ENCODE measurements at regions not wholly inside any gene's neighbourhood (a gene's known extent, or its start where the extent isn't known, plus 50 kb on each side); places are given as distances from the start of the nearest gene placed in this dataset.

GRCh38 chr6:22668717-22669116, 99.4 kb downstream of the HDGFL1 start:
- ATAC-seq = no peak
- no peak for DNase-seq

- no peak for ATAC-seq
- DNase-seq = no peak
Measured at GRCh38 chr6:22670605-22671004, 101.2 kb downstream of the HDGFL1 start.

GRCh38 chr6:22673474-22673873, 104.1 kb downstream of the HDGFL1 start:
- DNase-seq = no peak
- ATAC-seq = no peak

- ATAC-seq (no peak), DNase-seq (no peak)
Measured at GRCh38 chr6:22680950-22681349, 111.6 kb downstream of the HDGFL1 start.

GRCh38 chr6:22681761-22682160, 112.4 kb downstream of the HDGFL1 start:
- DNase-seq (no peak), ATAC-seq (no peak)

GRCh38 chr6:22682979-22683378, 113.6 kb downstream of the HDGFL1 start:
- DNase-seq = no peak
- ATAC-seq = no peak

GRCh38 chr6:22690446-22690845, 121.1 kb downstream of the HDGFL1 start:
- ATAC-seq = no peak
- no peak for DNase-seq

- ATAC-seq (no peak), DNase-seq (no peak)
Measured at GRCh38 chr6:22694092-22694724, 124.8 kb downstream of the HDGFL1 start.

- ATAC-seq = no peak
- DNase-seq = no peak
Measured at GRCh38 chr6:22696481-22696880, 127.1 kb downstream of the HDGFL1 start.

GRCh38 chr6:22697306-22697705, 127.9 kb downstream of the HDGFL1 start:
- ATAC-seq = no peak
- DNase-seq = no peak

- no peak for ATAC-seq
- DNase-seq = no peak
Measured at GRCh38 chr6:22699151-22699550, 129.8 kb downstream of the HDGFL1 start.

- DNase-seq (no peak), ATAC-seq (no peak)
Measured at GRCh38 chr6:22706651-22707050, 137.3 kb downstream of the HDGFL1 start.

GRCh38 chr6:22708469-22708868, 139.1 kb downstream of the HDGFL1 start:
- DNase-seq (no peak), ATAC-seq (no peak)

- no peak for DNase-seq
- ATAC-seq = no peak
Measured at GRCh38 chr6:22709803-22710202, 140.4 kb downstream of the HDGFL1 start.

- DNase-seq (no peak), ATAC-seq (no peak)
Measured at GRCh38 chr6:22716721-22717120, 147.4 kb downstream of the HDGFL1 start.

- ATAC-seq = no peak
- no peak for DNase-seq
Measured at GRCh38 chr6:22717915-22718314, 148.5 kb downstream of the HDGFL1 start.

- ATAC-seq = no peak
- no peak for DNase-seq
Measured at GRCh38 chr6:22722913-22723312, 153.5 kb downstream of the HDGFL1 start.

- ATAC-seq = no peak
- DNase-seq = no peak
Measured at GRCh38 chr6:22726966-22727365, 157.6 kb downstream of the HDGFL1 start.

- ATAC-seq (no peak), DNase-seq (no peak)
Measured at GRCh38 chr6:22727710-22728109, 158.3 kb downstream of the HDGFL1 start.

GRCh38 chr6:22732176-22732970, 163.0 kb downstream of the HDGFL1 start:
- ATAC-seq (no peak), DNase-seq (no peak)

- ATAC-seq = no peak
- no peak for DNase-seq
Measured at GRCh38 chr6:22736740-22737139, 167.4 kb downstream of the HDGFL1 start.

- DNase-seq = no peak
- no peak for ATAC-seq
Measured at GRCh38 chr6:22737331-22737730, 168.0 kb downstream of the HDGFL1 start.

GRCh38 chr6:22738194-22738593, 168.8 kb downstream of the HDGFL1 start:
- ATAC-seq (no peak), DNase-seq (no peak)

GRCh38 chr6:22747571-22747970, 178.2 kb downstream of the HDGFL1 start:
- no peak for DNase-seq

More at GRCh38 chr6:22747571-22747970, 178.2 kb downstream of the HDGFL1 start:
- no peak for ATAC-seq

Data from stimulated activated naive CD8-positive, alpha-beta T cell treated with anti-CD3 and anti-CD28 coated beads, Interleukin-15, Interleukin-2, amounts not matched to agents 100 U/mL and 50 U/mL, for 24 hours (primary cell).